ENCODE measurements at regions not wholly inside any gene's neighbourhood (a gene's known extent, or its start where the extent isn't known, plus 50 kb on each side); places are given as distances from the start of the nearest gene placed in this dataset.

DNA sequence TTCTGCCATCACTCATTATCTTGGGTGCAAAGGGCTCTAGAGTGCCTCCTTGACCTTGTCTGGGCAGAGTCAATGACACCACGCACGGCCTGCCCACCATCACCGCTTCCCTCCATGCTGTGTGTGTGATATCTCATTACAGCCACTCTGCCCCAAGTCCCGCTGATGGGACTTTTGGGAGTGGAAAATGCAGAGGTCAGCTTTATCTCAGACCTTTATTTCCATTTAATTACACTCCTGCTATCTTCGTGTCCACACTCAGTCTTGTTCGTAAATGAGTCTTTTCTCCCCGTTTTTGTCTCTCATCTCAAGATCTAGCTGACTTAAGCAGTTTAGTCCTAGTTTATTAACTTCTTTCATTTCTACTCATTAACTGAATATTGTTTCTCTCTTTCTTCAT lies 226.2 kb downstream of the ICE1 start:
- Histone ChIP-seq H3K4me2 (ENCODE audit: insufficient read depth in 1 of 2, low read depth in 2 of 2, low read length in 2 of 2) (no peak overlapping the region), H3K79me1 (ENCODE audit: low read depth, low read length) (no peaks in the 10 kb centered on the region), H2AK5ac (ENCODE audit: low read depth, low read length) (no peak overlapping the region), H3K36me3 (ENCODE audit: control insufficient read depth in 2 of 4, insufficient read depth in 4 of 4, low read length in 3 of 4) (no peaks in the 10 kb centered on the region), H2AFZ (ENCODE audit: low read length) (no peak overlapping the region), H2BK15ac (ENCODE audit: low read length) (no peak overlapping the region), H3K14ac (ENCODE audit: insufficient read length) (no peak overlapping the region), H2BK12ac (ENCODE audit: low read depth, low read length) (no peak overlapping the region), H2BK5ac (ENCODE audit: low read depth, low read length) (no peak overlapping the region), H4K5ac (ENCODE audit: insufficient read length, low read depth, low read length) (no peak overlapping the region), H3K23ac (ENCODE audit: insufficient read length) (no peak overlapping the region), H3K9me3 (ENCODE audit: insufficient read depth in 2 of 2, low read depth in 1 of 2, low read length in 1 of 2) (no peaks in the 10 kb centered on the region), H4K91ac (replicated peaks; ENCODE audit: insufficient read length, low read length) (no peak overlapping the region), H4K20me1 (replicated peaks in 1 of 2; ENCODE audit: control insufficient read depth in 1 of 2, insufficient read depth in 2 of 2, low read length in 2 of 2) (no peaks in the 10 kb centered on the region), H3K18ac (ENCODE audit: extremely low read depth, low read length) (no peak overlapping the region), H2BK20ac (ENCODE audit: low read length) (no peak overlapping the region; the same call in 1 of the 2 replicates), H3K23me2 (ENCODE audit: low read depth, low read length) (no peaks in the 10 kb centered on the region), H3K9ac (replicated peaks in 1 of 4; ENCODE audit: extremely low read depth in 1 of 4, low read depth in 3 of 4, low read length in 3 of 4) (no peak overlapping the region), H3K27ac (ENCODE audit: low read depth, low read length) (no peak overlapping the region), H4K8ac (ENCODE audit: extremely low read depth, insufficient read depth, low read length) (no peak overlapping the region; the same call in 1 of the 2 replicates), H3K79me2 (ENCODE audit: control insufficient read depth in 1 of 2, insufficient read depth in 2 of 2, low read length in 2 of 2) (no peaks in the 10 kb centered on the region), H3K27me3 (replicated peaks in 1 of 4; ENCODE audit: control insufficient read depth in 3 of 4, extremely low read depth in 1 of 4, insufficient read depth in 3 of 4, low read length in 3 of 4) (no peaks in the 10 kb centered on the region), H3K4me3 (ENCODE audit: extremely low read depth in 1 of 4, insufficient read depth in 2 of 4, low read depth in 3 of 4, low read length in 4 of 4) (no peak overlapping the region), H3K4me1 (replicated peaks in 1 of 4; ENCODE audit: control insufficient read depth in 3 of 4, insufficient read depth in 4 of 4, low read length in 3 of 4) (no peaks in the 10 kb centered on the region; a peak in 1 of 7 replicates), H3K4ac (replicated peaks; ENCODE audit: insufficient read length, low read depth, low read length) (no peak overlapping the region), H2BK120ac (replicated peaks; ENCODE audit: low read depth, low read length) (no peak overlapping the region), H3K56ac (replicated peaks; ENCODE audit: insufficient read length, low read depth, low read length) (no peak overlapping the region)
- WGBS, 2 experiments (ENCODE audit: extremely low coverage in 1 of 2, insufficient coverage in 1 of 2, insufficient read length in 1 of 2, insufficient replicate concordance in 2 of 2, low coverage in 1 of 2, low lambda C conversion rate in 2 of 2, missing lambda C conversion rate in 1 of 2), result 96% methylated on average over 5 of the region's 7 CpGs; no CpG with 5 or more reads in 1 of the 2 experiments
- ChIA-PET POLR2A (ENCODE audit: partially characterized antibody) (no interaction called here), CTCF (ENCODE audit: partially characterized antibody) (interaction anchor here (1.2 to 1.6 kb wide), 2 partner anchors 50 to 153 kb away, joined by 4 read pairs; no protein-coding TSS in a partner anchor)
- FAIRE-seq (no peak), DNase-seq (ENCODE audit: low read depth in 1 of 2, low spot score in 2 of 2) (no peak)
- TF ChIP-seq GTF2F1 (IDR thresholded peaks at IDR 0.05; ENCODE audit: borderline replicate concordance, low read depth, low read length), result no peak
- no peak for TF ChIP-seq SP1 (IDR thresholded peaks at IDR 0.05; ENCODE audit: low read depth, low read length)
- TF ChIP-seq NRF1 (IDR thresholded peaks at IDR 0.05; ENCODE audit: low read depth, low read length), result no peak
- no peak for TF ChIP-seq CHD2 (IDR thresholded peaks at IDR 0.05; ENCODE audit: low read length)
- no peak for TF ChIP-seq KDM4A (IDR thresholded peaks at IDR 0.05; ENCODE audit: low read depth, low read length, severe bottlenecking)
- TF ChIP-seq BACH1 (IDR thresholded peaks at IDR 0.05; ENCODE audit: low read length), result no peak
- TF ChIP-seq POU5F1 (IDR thresholded peaks at IDR 0.05; ENCODE audit: low read depth, low read length), result no peak
- no peak for TF ChIP-seq SAP30 (IDR thresholded peaks at IDR 0.05; ENCODE audit: insufficient read depth, insufficient replicate concordance, low read length)
- no peak for TF ChIP-seq POLR2A (IDR thresholded peaks at IDR 0.05; ENCODE audit: control extremely low read depth in 1 of 2, low read depth in 2 of 2, low read length in 2 of 2)
- no peak for TF ChIP-seq YY1 (IDR thresholded peaks at IDR 0.05; ENCODE audit: low read depth, low read length)
- TF ChIP-seq CTCF (IDR thresholded peaks at IDR 0.05; ENCODE audit: control extremely low read depth in 1 of 3, insufficient read depth in 1 of 3, low read depth in 1 of 3, low read length in 3 of 3), result no peak
- no peak for TF ChIP-seq RNF2 (IDR thresholded peaks at IDR 0.05; ENCODE audit: borderline replicate concordance, low read depth, low read length, missing control alignments, poor library complexity, severe bottlenecking)

All from H1 (cell line).